ENCODE measurements at regions not wholly inside any gene's neighbourhood (a gene's known extent, or its start where the extent isn't known, plus 50 kb on each side); places are given as distances from the start of the nearest gene placed in this dataset.

DNA sequence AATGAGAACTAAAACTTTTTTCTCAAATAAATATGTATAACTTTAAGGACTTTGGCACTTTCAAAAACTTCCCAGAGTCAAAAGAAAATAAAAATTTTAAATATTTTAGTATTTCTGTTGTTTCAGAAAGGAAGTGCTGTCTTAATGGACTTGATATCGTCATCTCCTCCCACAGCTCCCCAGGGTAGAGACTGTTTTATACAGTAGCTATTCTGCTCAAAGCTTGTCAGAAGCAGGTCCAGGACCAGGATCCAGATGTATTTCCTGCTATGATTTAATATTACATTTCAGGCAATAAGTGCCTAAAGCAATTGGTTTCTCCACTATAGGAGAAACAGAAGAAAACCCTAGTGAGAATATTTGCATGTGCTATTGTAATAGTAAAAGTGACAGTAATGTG is 218.5 kb upstream of the G2E3 start:
- intact Hi-C loops (cut with micrococcal nuclease): no loop called here
- ChIA-PET CTCF (interaction anchor here (1.1 kb wide), 1 partner anchor 9 kb away, joined by 3 read pairs; no protein-coding TSS in a partner anchor), POLR2A (no interaction called here)
- Mint-ChIP-seq H3K27ac (no peak overlapping the region), H3K4me3 (no peak overlapping the region), H3K9me3 (no peaks in the 10 kb centered on the region), H3K27me3 (peaks cover 5% of the 10 kb centered on the region), H3K4me1 (ENCODE audit: low read depth) (no peaks in the 10 kb centered on the region), H3K36me3 (ENCODE audit: low read depth) (no peaks in the 10 kb centered on the region)
- no peak for ATAC-seq
- no peak for DNase-seq
- TF ChIP-seq, protein P1, sequence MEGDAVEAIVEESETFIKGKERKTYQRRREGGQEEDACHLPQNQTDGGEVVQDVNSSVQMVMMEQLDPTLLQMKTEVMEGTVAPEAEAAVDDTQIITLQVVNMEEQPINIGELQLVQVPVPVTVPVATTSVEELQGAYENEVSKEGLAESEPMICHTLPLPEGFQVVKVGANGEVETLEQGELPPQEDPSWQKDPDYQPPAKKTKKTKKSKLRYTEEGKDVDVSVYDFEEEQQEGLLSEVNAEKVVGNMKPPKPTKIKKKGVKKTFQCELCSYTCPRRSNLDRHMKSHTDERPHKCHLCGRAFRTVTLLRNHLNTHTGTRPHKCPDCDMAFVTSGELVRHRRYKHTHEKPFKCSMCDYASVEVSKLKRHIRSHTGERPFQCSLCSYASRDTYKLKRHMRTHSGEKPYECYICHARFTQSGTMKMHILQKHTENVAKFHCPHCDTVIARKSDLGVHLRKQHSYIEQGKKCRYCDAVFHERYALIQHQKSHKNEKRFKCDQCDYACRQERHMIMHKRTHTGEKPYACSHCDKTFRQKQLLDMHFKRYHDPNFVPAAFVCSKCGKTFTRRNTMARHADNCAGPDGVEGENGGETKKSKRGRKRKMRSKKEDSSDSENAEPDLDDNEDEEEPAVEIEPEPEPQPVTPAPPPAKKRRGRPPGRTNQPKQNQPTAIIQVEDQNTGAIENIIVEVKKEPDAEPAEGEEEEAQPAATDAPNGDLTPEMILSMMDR (IDR thresholded peaks at IDR 0.05): no peak

DNA sequence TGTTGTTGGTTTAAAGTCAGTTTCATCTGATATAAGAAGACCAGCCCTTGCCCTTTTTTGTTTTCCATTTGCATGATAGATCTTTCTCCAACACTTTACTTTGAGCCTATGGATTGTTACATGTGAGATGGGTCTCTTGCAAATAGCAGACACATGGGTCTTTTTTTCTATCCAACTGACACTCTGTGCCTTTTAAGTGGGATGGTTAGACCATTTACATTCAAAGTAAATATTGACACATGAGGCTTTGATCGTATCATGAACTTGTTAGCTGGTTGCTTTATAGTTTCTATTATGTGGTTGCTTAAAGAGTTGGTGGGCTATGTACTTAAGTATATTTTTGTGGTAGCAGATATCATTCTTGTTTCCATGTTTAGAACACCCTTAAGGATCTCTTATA is 213.4 kb upstream of the G2E3 start:
- ChIA-PET POLR2A (no interaction called here), CTCF (interaction anchor here (1.5 kb wide), 1 partner anchor 9 kb away, joined by 3 read pairs; no protein-coding TSS in a partner anchor)
- DNase-seq (no peak), ATAC-seq (no peak)
- no peaks in the 10 kb centered on the region for H3K36me3 Mint-ChIP-seq (ENCODE audit: low read depth)
- TF ChIP-seq, protein P1 (IDR thresholded peaks at IDR 0.05): no peak
- no peak overlapping the region for H3K4me3 Mint-ChIP-seq
- peaks cover 10% of the 10 kb centered on the region for H3K27me3 Mint-ChIP-seq
- no peaks in the 10 kb centered on the region for H3K4me1 Mint-ChIP-seq (ENCODE audit: low read depth)
- intact Hi-C loops (cut with micrococcal nuclease): no loop called here
- no peaks in the 10 kb centered on the region for H3K9me3 Mint-ChIP-seq
- H3K27ac Mint-ChIP-seq: no peak overlapping the region

DNA sequence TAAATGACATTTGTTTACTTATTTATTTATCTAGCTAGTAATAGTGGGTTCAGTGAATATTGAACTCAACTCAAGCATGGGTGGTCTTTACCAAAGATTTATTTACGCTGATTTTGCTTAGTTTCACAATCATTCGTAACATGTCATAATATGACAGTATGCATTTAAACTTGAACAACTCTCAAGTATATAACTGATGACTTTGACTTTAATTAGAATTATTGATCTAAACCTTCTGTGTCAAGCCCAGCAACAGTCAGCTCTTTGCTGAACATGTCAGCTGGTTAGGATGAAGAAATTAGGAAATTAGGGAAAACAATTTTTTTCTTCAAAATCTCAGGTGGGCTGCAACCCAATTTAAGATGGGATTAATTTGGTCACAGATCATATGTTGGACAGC is 210.5 kb upstream of the G2E3 start:
- no peak for DNase-seq
- TF ChIP-seq, protein P1 (IDR thresholded peaks at IDR 0.05): no peak
- Mint-ChIP-seq H3K4me1 (ENCODE audit: low read depth) (no peaks in the 10 kb centered on the region), H3K27me3 (peaks cover 9% of the 10 kb centered on the region), H3K27ac (no peak overlapping the region), H3K36me3 (ENCODE audit: low read depth) (no peaks in the 10 kb centered on the region), H3K4me3 (no peak overlapping the region), H3K9me3 (no peaks in the 10 kb centered on the region)
- POLR2A ChIA-PET: no interaction called here
- no peak for ATAC-seq
- CTCF ChIA-PET: no interaction called here
- intact Hi-C loops (cut with micrococcal nuclease): no loop called here

DNA sequence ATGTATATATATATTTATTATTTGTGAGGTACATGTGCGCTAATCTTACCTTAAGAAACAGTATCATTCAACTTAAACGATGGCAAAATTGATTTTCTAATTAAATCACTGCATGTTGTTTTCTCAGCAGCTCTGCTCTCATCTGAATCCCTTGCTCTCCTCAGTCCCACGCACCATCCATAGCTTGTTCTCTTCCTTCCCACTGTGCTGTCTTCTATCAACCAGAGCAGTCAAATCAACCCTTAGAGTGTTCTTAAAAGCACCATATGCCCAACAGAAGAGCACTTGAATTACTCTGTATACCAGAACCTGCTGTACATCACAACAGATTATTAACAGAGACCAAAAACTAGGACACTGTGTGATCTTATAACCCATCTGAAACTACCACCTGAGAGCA is 209.4 kb upstream of the G2E3 start:
- DNase-seq (no peak), ATAC-seq (no peak)
- POLR2A ChIA-PET: no interaction called here
- Mint-ChIP-seq H3K9me3 (no peaks in the 10 kb centered on the region), H3K4me3 (no peak overlapping the region), H3K27ac (no peak overlapping the region), H3K4me1 (ENCODE audit: low read depth) (peaks cover 1% of the 10 kb centered on the region), H3K36me3 (ENCODE audit: low read depth) (no peaks in the 10 kb centered on the region), H3K27me3 (peaks cover 6% of the 10 kb centered on the region)
- TF ChIP-seq, protein P1 (IDR thresholded peaks at IDR 0.05): no peak
- CTCF ChIA-PET: no interaction called here
- intact Hi-C loops (cut with micrococcal nuclease): no loop called here

DNA sequence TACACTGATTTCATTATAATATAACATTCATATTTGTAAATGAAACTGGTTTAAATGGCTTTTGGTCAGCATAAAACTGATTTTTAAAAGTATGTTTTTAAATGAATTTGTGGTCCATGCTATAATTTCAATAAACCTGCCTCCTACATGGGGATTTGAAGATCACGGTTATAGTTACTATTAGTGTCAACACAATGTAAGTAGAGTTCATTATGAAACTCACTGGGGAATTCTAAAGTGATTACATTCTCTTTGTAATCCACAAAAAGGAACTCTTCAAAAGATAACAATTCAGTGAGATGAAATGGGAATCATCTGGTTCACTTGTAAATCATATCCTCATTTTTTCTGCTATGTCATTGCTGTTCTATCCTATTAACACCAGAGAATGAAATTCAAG is 204.5 kb upstream of the G2E3 start:
- TF ChIP-seq, protein P1 (IDR thresholded peaks at IDR 0.05): no peak
- H3K9me3 Mint-ChIP-seq: no peaks in the 10 kb centered on the region
- peaks cover 6% of the 10 kb centered on the region for H3K27me3 Mint-ChIP-seq
- POLR2A ChIA-PET: no interaction called here
- no peak for ATAC-seq
- DNase-seq: no peak
- CTCF ChIA-PET: interaction anchor here (1.3 kb wide), 1 partner anchor 8 kb away, joined by 3 read pairs; no protein-coding TSS in a partner anchor
- intact Hi-C loops (cut with micrococcal nuclease): no loop called here
- H3K36me3 Mint-ChIP-seq (ENCODE audit: low read depth): no peaks in the 10 kb centered on the region
- peaks cover 11% of the 10 kb centered on the region for H3K4me1 Mint-ChIP-seq (ENCODE audit: low read depth)
- H3K27ac Mint-ChIP-seq: no peak overlapping the region
- H3K4me3 Mint-ChIP-seq: no peak overlapping the region

Measured in activated CD8-positive, alpha-beta T cell treated with anti-CD3 and anti-CD28 coated beads for 36 hours (primary cell).